Astrocyte of the cerebellum (primary cell): ENCODE measurements at regions not wholly inside any gene's neighbourhood (a gene's known extent, or its start where the extent isn't known, plus 50 kb on each side); places are given as distances from the start of the nearest gene placed in this dataset.

ENCODE experiments used
- DNase-seq: peaks from one replicate; pipeline ENCODE4 v3.0.0-alpha.2; 2011; ENCODE audit warnings: low read depth
- H3K4me3 ChIP-seq: 2 replicates; pipeline ENCODE4 v1.5.1; 2011; ENCODE audit warnings: mild to moderate bottlenecking, low read depth, low read length, moderate library complexity
- CTCF ChIP-seq: IDR thresholded peaks from 2 replicates; pipeline ENCODE4 v1.5.1; 2012; ENCODE audit warnings: low read length, low read depth, moderate library complexity, mild to moderate bottlenecking; ENCODE audit errors: missing control alignments
- in situ Hi-C: cut with HindIII; loops from 2 replicates; pipeline ENCODE4 v1.10.0; 2017; ENCODE audit warnings: low sequenced_read_pairs

- in situ Hi-C loops, result no loop called here
- DNase-seq, result no peak
- H3K4me3 ChIP-seq, result no peak overlapping the region
- no peak for TF ChIP-seq CTCF
Measured at GRCh38 chr9:31950756-31951155, 433.7 kb upstream of the ACO1 start.

- no peak overlapping the region for H3K4me3 ChIP-seq
- DNase-seq, result no peak
- in situ Hi-C loops, result no loop called here
- TF ChIP-seq CTCF, result no peak
Measured at GRCh38 chr9:31958572-31958971, 425.9 kb upstream of the ACO1 start.

GRCh38 chr9:31969552-31969951 lies 414.9 kb upstream of the ACO1 start:
- TF ChIP-seq CTCF, result no peak
- DNase-seq, result no peak
- no peak overlapping the region for H3K4me3 ChIP-seq
- in situ Hi-C loops, result no loop called here

- no peak for DNase-seq
- in situ Hi-C loops, result no loop called here
- TF ChIP-seq CTCF, result no peak
Measured at GRCh38 chr9:31983895-31984294, 400.5 kb upstream of the ACO1 start.

GRCh38 chr9:31996331-31996730 lies 388.1 kb upstream of the ACO1 start:
- no peak for DNase-seq
- TF ChIP-seq CTCF, result no peak
- in situ Hi-C loops, result no loop called here
- H3K4me3 ChIP-seq, result no peak overlapping the region

More at GRCh38 chr9:31983895-31984294, 400.5 kb upstream of the ACO1 start:
- H3K4me3 ChIP-seq, result no peak overlapping the region

GRCh38 chr9:32004431-32005076 lies 379.9 kb upstream of the ACO1 start:
- DNase-seq, result no peak
- in situ Hi-C loops, result no loop called here
- no peak for TF ChIP-seq CTCF
- H3K4me3 ChIP-seq, result no peak overlapping the region
